Loucy (cell line): ENCODE measurements at regions not wholly inside any gene's neighbourhood (a gene's known extent, or its start where the extent isn't known, plus 50 kb on each side); places are given as distances from the start of the nearest gene placed in this dataset.
A peak's percentile ranks its signal among the peaks of the same experiment; 100 is the strongest.

Experiments
- H2AFZ ChIP-seq: fragments of 200-600 bp; sonication (generic); 2 replicates; pipeline ENCODE4 v1.6.0; 2016; ENCODE audit warnings: antibody characterized with exemption, mild to moderate bottlenecking, low read length, moderate library complexity
- H3F3A ChIP-seq: fragments of 200-600 bp; 2 replicates; pipeline ENCODE4 v1.6.0; 2016; ENCODE audit warnings: antibody characterized with exemption, low read depth, mild to moderate bottlenecking
- H3K27me3 ChIP-seq: fragments of 200-600 bp; sonication (generic); 2 replicates; pipeline ENCODE4 v1.6.1; 2014; ENCODE audit warnings: low read length, mild to moderate bottlenecking; ENCODE audit not compliant: insufficient read depth, poor library complexity, severe bottlenecking
- H3K36me3 ChIP-seq: fragments of 200-600 bp; sonication (generic); 2 replicates; pipeline ENCODE4 v1.6.1; 2016; ENCODE audit warnings: low read length; ENCODE audit not compliant: insufficient read depth
- H3K4me1 ChIP-seq: fragments of 200-600 bp; sonication (generic); 2 replicates; pipeline ENCODE4 v1.5.1; 2014; ENCODE audit warnings: low read length, mild to moderate bottlenecking; ENCODE audit not compliant: insufficient read depth, poor library complexity, severe bottlenecking
- H3K4me2 ChIP-seq: fragments of 200-600 bp; sonication (generic); 2 replicates; pipeline ENCODE4 v1.6.0; 2014; ENCODE audit warnings: antibody characterized with exemption, low read length, low read depth, mild to moderate bottlenecking; ENCODE audit not compliant: poor library complexity, severe bottlenecking
- H3K4me3 ChIP-seq: fragments of 200-600 bp; sonication (generic); 2 replicates; pipeline ENCODE4 v1.5.1; 2014; ENCODE audit warnings: low read length, mild to moderate bottlenecking, mixed read lengths; ENCODE audit not compliant: poor library complexity, severe bottlenecking
- H3K79me2 ChIP-seq: fragments of 200-600 bp; sonication (generic); 2 replicates; pipeline ENCODE4 v1.6.1; 2014; ENCODE audit warnings: low read length; ENCODE audit not compliant: insufficient read depth
- H3K9ac ChIP-seq: fragments of 200-600 bp; sonication (generic); 2 replicates; pipeline ENCODE4 v1.6.0; 2014; ENCODE audit warnings: mild to moderate bottlenecking, low read depth, low read length, moderate library complexity; ENCODE audit not compliant: poor library complexity, severe bottlenecking
- H3K9me2 ChIP-seq: fragments of 200-600 bp; sonication (generic); replicated peaks from 2 replicates; pipeline ENCODE4 v1.6.1; 2016; ENCODE audit warnings: low read depth, low read length, mixed read lengths
- H3K9me3 ChIP-seq: fragments of 200-600 bp; sonication (generic); 2 replicates; pipeline ENCODE4 v1.6.1; 2014; ENCODE audit warnings: mild to moderate bottlenecking, antibody characterized with exemption, low read length, low read depth; ENCODE audit not compliant: insufficient read depth
- H4K20me1 ChIP-seq: fragments of 200-600 bp; sonication (generic); 2 replicates; pipeline ENCODE4 v1.6.0; 2014; ENCODE audit warnings: antibody characterized with exemption, low read length, mild to moderate bottlenecking; ENCODE audit not compliant: insufficient read depth, poor library complexity, severe bottlenecking
- CTCF ChIP-seq: fragments of 200-600 bp; sonication (generic); conservative IDR thresholded peaks from 2 replicates; pipeline ENCODE4 v1.5.1; 2014; ENCODE audit warnings: mild to moderate bottlenecking, antibody characterized with exemption, low read length
- EZH2phosphoT487 ChIP-seq: fragments of 200-600 bp; IDR thresholded peaks from 2 replicates; pipeline ENCODE4 v1.6.1; 2018; ENCODE audit warnings: antibody characterized with exemption, mild to moderate bottlenecking, moderate library complexity, borderline replicate concordance

- H3K9ac ChIP-seq, result no peak overlapping the region
- no peaks in the 10 kb centered on the region for H3K4me1 ChIP-seq
- H3K9me3 ChIP-seq, result no peaks in the 10 kb centered on the region
- no peak overlapping the region for H2AFZ ChIP-seq
- no peak overlapping the region for H3K4me2 ChIP-seq
- H3K27me3 ChIP-seq, result no peaks in the 10 kb centered on the region
- H3K4me3 ChIP-seq, result no peak overlapping the region
- H3K36me3 ChIP-seq, result no peaks in the 10 kb centered on the region
- TF ChIP-seq EZH2phosphoT487 (no peak), CTCF (peak; percentile 57)
- no peaks in the 10 kb centered on the region for H3F3A ChIP-seq
- no peaks in the 10 kb centered on the region for H3K79me2 ChIP-seq
- H4K20me1 ChIP-seq, result no peaks in the 10 kb centered on the region
- no peaks in the 10 kb centered on the region for H3K9me2 ChIP-seq
Observed at GRCh38 chr3:43215663-43216275, 70.6 kb upstream of the SNRK start.

- Histone ChIP-seq H3K4me2 (no peak overlapping the region), H4K20me1 (no peaks in the 10 kb centered on the region), H3K9me2 (no peaks in the 10 kb centered on the region), H3K9me3 (no peaks in the 10 kb centered on the region), H2AFZ (no peak overlapping the region), H3K9ac (no peak overlapping the region), H3K4me3 (no peak overlapping the region), H3K36me3 (no peaks in the 10 kb centered on the region), H3K4me1 (no peaks in the 10 kb centered on the region), H3K79me2 (no peaks in the 10 kb centered on the region), H3K27me3 (no peaks in the 10 kb centered on the region), H3F3A (no peaks in the 10 kb centered on the region)
- no peak for TF ChIP-seq EZH2phosphoT487
- no peak for TF ChIP-seq CTCF
Observed at GRCh38 chr3:43215138-43215537, 71.2 kb upstream of the SNRK start.

GRCh38 chr3:43214616-43215015 lies 71.7 kb upstream of the SNRK start:
- no peak overlapping the region for H3K4me2 ChIP-seq
- H3K9me3 ChIP-seq, result no peaks in the 10 kb centered on the region
- no peak overlapping the region for H3K9ac ChIP-seq
- H4K20me1 ChIP-seq, result no peaks in the 10 kb centered on the region
- no peaks in the 10 kb centered on the region for H3K79me2 ChIP-seq
- no peaks in the 10 kb centered on the region for H3F3A ChIP-seq
- no peak overlapping the region for H3K4me3 ChIP-seq
- H2AFZ ChIP-seq, result no peak overlapping the region
- H3K9me2 ChIP-seq, result no peaks in the 10 kb centered on the region
- no peaks in the 10 kb centered on the region for H3K36me3 ChIP-seq
- no peaks in the 10 kb centered on the region for H3K27me3 ChIP-seq
- no peak for TF ChIP-seq EZH2phosphoT487
- no peak for TF ChIP-seq CTCF
- no peaks in the 10 kb centered on the region for H3K4me1 ChIP-seq
